ENCODE measurements at regions not wholly inside any gene's neighbourhood (a gene's known extent, or its start where the extent isn't known, plus 50 kb on each side); places are given as distances from the start of the nearest gene placed in this dataset.

DNA sequence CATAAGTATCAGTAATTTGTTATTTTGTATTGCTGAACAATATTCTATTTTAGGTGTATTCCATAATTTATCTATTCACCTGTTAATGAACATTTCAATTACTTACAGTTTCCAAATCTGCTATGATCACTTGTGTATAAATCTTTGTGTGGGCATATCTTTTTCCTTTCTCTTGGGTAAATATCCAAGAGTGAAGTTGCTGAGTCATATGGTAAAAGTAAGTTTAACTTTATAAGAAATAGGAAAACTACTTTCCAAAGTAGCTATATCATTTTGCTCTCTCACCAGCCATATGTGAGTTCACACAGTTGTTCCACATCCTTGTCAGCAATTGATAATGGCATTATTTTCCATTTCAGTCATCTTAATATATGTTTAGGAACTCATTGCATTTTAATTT lies 66.6 kb upstream of the KITLG start:
- H3K36me3 Mint-ChIP-seq, result no peaks in the 10 kb centered on the region
- H3K27me3 Mint-ChIP-seq, result no peaks in the 10 kb centered on the region
- DNase-seq, result no peak
- CTCF ChIA-PET, result no interaction called here
- no peaks in the 10 kb centered on the region for H3K9me3 Mint-ChIP-seq (ENCODE audit: low read depth)
- no peak for ATAC-seq
- H3K27ac Mint-ChIP-seq, result no peak overlapping the region
- no peak overlapping the region for H3K4me3 Mint-ChIP-seq
- no peaks in the 10 kb centered on the region for H3K4me1 Mint-ChIP-seq

DNA sequence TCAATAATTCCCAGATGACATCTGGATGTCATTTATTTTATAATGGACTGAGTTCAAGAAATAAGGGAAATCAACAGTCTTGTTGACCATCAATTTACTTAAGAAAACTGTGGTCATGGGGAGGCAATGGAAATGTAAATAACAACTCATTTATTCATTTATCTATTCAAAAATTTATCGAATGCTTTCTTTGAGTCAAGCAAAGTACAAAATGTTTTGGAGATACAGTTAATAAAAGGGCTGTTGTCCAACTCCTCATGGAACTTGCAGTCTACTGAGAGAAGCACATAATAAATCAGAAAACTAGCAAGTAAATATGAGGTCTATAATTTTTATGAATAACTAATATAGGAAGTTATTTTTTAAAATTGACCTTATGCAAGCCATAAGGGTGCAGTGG lies 65.5 kb upstream of the KITLG start:
- no peaks in the 10 kb centered on the region for H3K27me3 Mint-ChIP-seq
- CTCF ChIA-PET, result no interaction called here
- H3K27ac Mint-ChIP-seq, result no peak overlapping the region
- H3K36me3 Mint-ChIP-seq, result no peaks in the 10 kb centered on the region
- H3K4me3 Mint-ChIP-seq, result no peak overlapping the region
- H3K4me1 Mint-ChIP-seq, result no peaks in the 10 kb centered on the region
- ATAC-seq (no peak), DNase-seq (no peak)
- H3K9me3 Mint-ChIP-seq (ENCODE audit: low read depth), result no peaks in the 10 kb centered on the region

DNA sequence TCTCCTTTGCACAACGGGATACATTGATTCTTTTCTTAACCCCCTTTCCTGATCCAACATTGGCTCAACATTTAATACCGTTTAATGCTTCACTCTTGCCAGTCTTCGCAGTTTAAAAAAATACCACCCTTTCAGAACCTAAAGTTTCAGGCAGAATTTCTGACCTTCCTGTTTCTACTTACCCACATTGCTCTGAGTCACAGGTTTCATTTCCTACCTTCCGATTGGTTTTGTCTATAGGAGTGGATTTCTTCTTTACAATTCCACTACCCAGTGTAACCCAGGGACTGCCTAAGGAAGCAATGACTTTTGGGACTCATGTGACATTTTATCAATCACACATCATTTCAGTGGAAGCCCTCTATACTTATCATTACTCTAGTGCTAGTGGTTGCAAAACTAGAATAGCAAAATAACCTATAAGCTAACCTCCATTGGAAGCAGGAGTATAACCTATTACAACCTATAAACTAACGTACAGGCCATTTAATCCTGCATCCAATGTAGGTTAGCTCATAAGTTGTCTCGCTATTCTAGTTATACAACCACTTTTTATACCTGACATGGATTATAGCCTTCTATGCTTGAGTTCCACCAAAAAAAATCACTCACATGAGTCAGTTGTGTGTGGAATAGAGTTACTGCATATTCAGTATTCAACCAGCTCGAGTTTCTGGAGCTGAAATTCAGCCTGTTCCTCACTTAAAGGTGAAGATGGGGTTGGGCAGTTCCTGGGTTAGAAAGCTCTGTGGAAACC lies 64.9 kb upstream of the KITLG start:
- Mint-ChIP-seq H3K4me3 (no peak overlapping the region), H3K4me1 (no peaks in the 10 kb centered on the region), H3K9me3 (ENCODE audit: low read depth) (no peaks in the 10 kb centered on the region), H3K36me3 (no peaks in the 10 kb centered on the region), H3K27ac (no peak overlapping the region), H3K27me3 (no peaks in the 10 kb centered on the region)
- no peak for DNase-seq
- CTCF ChIA-PET, result no interaction called here
- no peak for ATAC-seq

DNA sequence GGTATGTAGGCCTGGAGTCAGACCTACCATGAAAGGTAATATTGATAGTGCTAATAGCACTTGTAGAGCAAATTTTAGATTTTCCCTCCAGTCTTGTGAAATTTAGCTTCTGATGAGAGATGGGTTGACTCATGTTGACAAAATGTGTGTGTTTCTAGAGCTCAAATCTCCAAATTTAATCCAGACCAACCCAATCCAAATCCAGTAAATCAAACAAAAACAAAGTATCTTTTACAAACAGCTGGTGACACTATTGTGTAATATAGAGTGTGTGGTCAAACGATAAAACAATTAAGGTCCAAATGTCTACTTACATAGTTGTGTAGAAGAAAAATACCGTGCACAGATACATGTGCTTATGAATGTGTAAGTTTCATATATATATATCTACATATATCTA lies 63.4 kb upstream of the KITLG start:
- H3K36me3 Mint-ChIP-seq, result no peaks in the 10 kb centered on the region

DNA sequence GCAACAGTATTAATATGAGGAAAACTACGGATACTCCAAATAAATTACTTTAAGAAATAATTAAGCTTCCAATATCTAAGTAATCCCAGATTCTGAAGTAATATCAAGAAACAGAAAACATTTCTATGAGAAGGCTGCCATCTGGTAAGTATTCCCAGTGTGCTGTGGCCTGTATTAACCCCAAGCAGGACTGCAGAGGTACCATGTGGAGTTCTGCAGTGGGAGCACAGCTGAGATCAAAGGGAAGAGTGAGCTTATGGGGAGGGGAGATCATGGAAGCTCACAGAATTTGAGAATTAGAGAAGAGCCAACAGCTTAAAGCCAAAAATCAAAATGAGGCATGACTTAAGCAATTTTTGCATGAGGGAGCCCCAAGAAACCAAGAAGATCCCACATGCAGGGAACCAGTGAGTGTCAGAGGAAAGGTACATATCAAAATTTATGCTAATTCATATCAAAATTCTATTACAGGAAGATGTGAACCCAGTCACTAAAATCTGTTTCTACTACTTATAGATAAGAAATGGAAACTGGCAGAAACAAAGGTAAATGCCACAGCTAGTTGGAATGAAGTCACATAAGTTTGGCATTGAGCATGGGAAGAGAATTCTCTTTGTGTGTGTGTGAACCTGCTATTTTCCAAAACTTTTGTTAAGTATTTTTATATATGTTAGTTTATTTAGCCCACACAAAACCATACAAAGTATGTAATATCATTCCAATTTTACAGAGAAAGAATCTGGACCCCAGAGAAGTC lies 62.6 kb upstream of the KITLG start:
- no peaks in the 10 kb centered on the region for H3K27me3 Mint-ChIP-seq
- no peak overlapping the region for H3K27ac Mint-ChIP-seq
- ATAC-seq (no peak), DNase-seq (no peak)
- no peaks in the 10 kb centered on the region for H3K36me3 Mint-ChIP-seq
- no peaks in the 10 kb centered on the region for H3K4me1 Mint-ChIP-seq
- H3K9me3 Mint-ChIP-seq (ENCODE audit: low read depth), result no peaks in the 10 kb centered on the region
- H3K4me3 Mint-ChIP-seq, result no peak overlapping the region
- CTCF ChIA-PET, result no interaction called here

More for the DNA sequence above, 63.4 kb upstream of the KITLG start:
- Mint-ChIP-seq H3K27ac (no peak overlapping the region), H3K4me1 (no peaks in the 10 kb centered on the region), H3K27me3 (no peaks in the 10 kb centered on the region), H3K9me3 (ENCODE audit: low read depth) (no peaks in the 10 kb centered on the region), H3K4me3 (no peak overlapping the region)
- CTCF ChIA-PET, result no interaction called here
- no peak for ATAC-seq
- DNase-seq, result no peak

DNA sequence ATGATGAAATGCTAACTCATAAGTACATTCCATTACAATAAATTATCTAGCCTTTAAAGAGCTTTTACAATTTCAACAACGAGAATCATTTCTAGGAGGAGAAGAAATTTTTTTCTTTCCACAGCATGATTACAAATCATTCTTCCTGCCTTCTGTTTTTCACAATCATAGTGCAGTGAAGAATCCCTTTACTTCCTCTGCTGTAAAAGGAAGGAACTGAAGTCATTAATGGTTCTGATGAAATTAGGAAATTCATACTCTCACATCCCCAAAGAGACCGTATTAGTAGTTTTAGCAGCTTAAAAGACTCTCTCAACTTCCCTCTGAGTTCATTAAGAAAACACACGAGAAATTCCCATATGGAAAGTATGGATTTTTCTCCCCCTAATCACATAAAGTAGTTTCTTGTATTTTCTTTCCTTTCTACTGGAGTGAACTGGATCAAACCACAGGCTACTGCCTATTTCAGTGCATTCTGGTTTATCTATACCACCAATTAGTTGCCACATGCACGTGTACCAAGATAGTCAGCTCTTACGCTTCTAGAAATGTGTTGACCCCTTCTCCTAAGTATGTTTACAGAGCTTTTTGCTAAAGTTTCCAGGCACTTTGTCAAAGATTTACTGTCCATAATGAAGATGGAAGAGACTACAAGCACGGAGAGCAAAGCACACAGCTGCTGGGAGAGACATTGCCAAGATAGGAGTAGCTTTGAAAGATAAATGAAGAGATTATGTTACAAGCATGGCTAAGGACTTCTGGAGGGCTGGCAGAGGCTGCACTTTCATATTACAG lies 58.9 kb upstream of the KITLG start:
- H3K27me3 Mint-ChIP-seq, result no peaks in the 10 kb centered on the region
- CTCF ChIA-PET, result no interaction called here
- DNase-seq (no peak), ATAC-seq (no peak)
- no peak overlapping the region for H3K27ac Mint-ChIP-seq
- no peaks in the 10 kb centered on the region for H3K36me3 Mint-ChIP-seq
- no peaks in the 10 kb centered on the region for H3K4me1 Mint-ChIP-seq
- H3K9me3 Mint-ChIP-seq (ENCODE audit: low read depth), result no peaks in the 10 kb centered on the region
- no peak overlapping the region for H3K4me3 Mint-ChIP-seq

DNA sequence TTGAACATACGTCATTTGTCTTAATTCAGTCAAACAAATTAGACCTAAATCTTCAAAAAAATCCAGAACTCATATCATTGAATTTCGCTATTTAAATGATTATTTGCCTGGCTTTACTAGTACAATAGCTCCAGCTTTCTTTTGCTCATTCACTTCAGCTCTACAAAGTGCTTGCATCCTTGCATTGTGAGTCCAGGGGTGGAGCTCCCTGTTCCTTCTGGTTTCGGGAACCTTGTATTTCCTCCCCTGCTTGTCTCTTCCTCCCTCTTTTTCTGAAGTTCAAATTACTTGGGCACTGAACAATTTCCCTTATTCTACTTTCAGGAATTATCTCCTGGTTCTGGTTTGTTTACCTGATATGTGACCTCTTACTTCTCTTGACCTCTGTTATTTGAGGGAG lies 58.1 kb upstream of the KITLG start:
- no peak overlapping the region for H3K4me3 Mint-ChIP-seq
- no peaks in the 10 kb centered on the region for H3K4me1 Mint-ChIP-seq
- H3K36me3 Mint-ChIP-seq, result no peaks in the 10 kb centered on the region
- H3K9me3 Mint-ChIP-seq (ENCODE audit: low read depth), result no peaks in the 10 kb centered on the region
- no peak for ATAC-seq
- H3K27ac Mint-ChIP-seq, result no peak overlapping the region
- CTCF ChIA-PET, result no interaction called here
- DNase-seq, result no peak
- H3K27me3 Mint-ChIP-seq, result no peaks in the 10 kb centered on the region

DNA sequence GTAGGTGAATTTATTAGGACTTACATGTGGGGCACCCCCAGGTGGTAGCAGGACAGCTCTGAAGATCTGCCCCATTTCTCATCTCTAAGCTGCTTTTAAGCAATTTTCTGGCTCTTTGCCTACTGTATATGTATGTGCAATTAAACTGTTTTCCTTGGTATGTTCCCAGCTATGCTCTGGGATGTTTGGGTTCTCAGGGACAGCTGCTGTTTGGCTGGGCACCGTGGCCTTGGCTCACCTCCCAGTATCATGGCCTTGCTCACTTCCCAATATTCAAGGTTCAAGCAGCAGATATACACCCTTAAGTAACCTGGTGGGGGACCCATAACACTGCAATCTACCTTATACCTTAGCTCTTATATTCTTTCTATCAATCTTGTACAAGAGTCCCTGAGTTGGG lies 53.7 kb upstream of the KITLG start:
- Mint-ChIP-seq H3K4me1 (no peaks in the 10 kb centered on the region), H3K36me3 (no peaks in the 10 kb centered on the region), H3K9me3 (ENCODE audit: low read depth) (no peaks in the 10 kb centered on the region), H3K27ac (no peak overlapping the region), H3K27me3 (no peaks in the 10 kb centered on the region), H3K4me3 (no peak overlapping the region)
- CTCF ChIA-PET, result no interaction called here
- DNase-seq, result no peak
- no peak for ATAC-seq

DNA sequence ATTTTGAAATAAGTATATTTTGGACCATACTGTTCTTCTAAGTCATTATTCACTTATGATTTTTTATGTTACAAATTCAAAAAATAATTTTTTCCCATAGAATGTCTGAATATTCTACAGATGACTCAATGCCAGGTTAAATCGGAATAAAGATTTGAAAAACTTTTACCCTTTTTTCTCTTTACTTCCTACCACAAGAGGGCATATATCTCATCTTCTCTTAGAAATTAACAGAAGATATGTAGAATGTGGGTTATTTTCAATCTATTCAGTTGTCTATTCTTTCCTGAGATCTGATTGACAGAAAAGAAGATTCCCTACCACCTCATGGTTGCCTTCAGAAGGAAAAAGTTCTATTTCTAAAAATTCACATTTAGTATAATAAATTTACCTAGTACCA lies 53.0 kb upstream of the KITLG start:
- no peaks in the 10 kb centered on the region for H3K4me1 Mint-ChIP-seq
- DNase-seq, result no peak
- H3K9me3 Mint-ChIP-seq (ENCODE audit: low read depth), result no peaks in the 10 kb centered on the region

DNA sequence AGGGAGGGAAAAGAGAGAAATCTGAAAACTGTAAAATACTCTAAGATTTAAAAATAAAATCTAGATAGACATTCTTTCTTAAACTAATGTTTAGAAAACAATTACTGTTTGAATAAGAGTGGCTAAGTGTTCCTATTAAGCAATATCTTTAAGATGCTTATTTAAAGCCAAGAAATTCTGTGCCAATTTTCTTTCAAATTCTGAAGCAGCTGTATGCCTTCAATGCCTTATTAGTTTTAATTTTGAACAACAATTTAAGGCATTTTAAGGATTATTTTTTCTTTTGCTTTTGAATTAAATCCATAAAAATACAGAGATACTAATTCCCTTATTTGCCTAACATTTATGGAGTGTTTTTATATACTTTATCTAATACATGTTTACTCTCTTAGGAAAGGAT lies 50.3 kb upstream of the KITLG start:
- no peaks in the 10 kb centered on the region for H3K4me1 Mint-ChIP-seq
- no peak overlapping the region for H3K4me3 Mint-ChIP-seq
- H3K27me3 Mint-ChIP-seq, result no peaks in the 10 kb centered on the region
- DNase-seq (no peak), ATAC-seq (no peak)
- no peaks in the 10 kb centered on the region for H3K9me3 Mint-ChIP-seq (ENCODE audit: low read depth)
- H3K36me3 Mint-ChIP-seq, result no peaks in the 10 kb centered on the region
- no peak overlapping the region for H3K27ac Mint-ChIP-seq
- CTCF ChIA-PET, result no interaction called here

More for the DNA sequence above, 53.0 kb upstream of the KITLG start:
- CTCF ChIA-PET, result no interaction called here
- Mint-ChIP-seq H3K36me3 (no peaks in the 10 kb centered on the region), H3K4me3 (no peak overlapping the region), H3K27me3 (no peaks in the 10 kb centered on the region), H3K27ac (no peak overlapping the region)
- no peak for ATAC-seq

Data from activated CD8-positive, alpha-beta memory T cell treated with anti-CD3 and anti-CD28 coated beads, Interleukin-2, amount 10 ng/mL, durations not matched to agents 7 days and 5 days (primary cell).